Activated CD8-positive, alpha-beta T cell treated with anti-CD3 and anti-CD28 coated beads for 36 hours (primary cell): ENCODE measurements at regions not wholly inside any gene's neighbourhood (a gene's known extent, or its start where the extent isn't known, plus 50 kb on each side); places are given as distances from the start of the nearest gene placed in this dataset.
A peak's percentile ranks its signal among the peaks of the same experiment; 100 is the strongest.
"Not testable (repeated sequence)": the region's sequence is repeated elsewhere in the genome, so short reads cannot be mapped to it uniquely, and the experiment has no call there.

Experiments
- ATAC-seq: fragments of 200-7000 bp; cut with Tn5 transposase; one replicate; pipeline ENCODE4 v1.10.0; 2021; ENCODE audit warnings: mild to moderate bottlenecking, moderate library complexity
- CTCF ChIA-PET: fragments of 350-600 bp; sonication (Branson Sonifier 250); formaldehyde crosslinking; loops from one replicate; lab custom pipeline; 2021; ENCODE audit warnings: antibody characterized with exemption; lab: Charles Lee
- POLR2A ChIA-PET: fragments of 350-600 bp; sonication (Branson Sonifier 250); formaldehyde crosslinking; loops from one replicate; lab custom pipeline; 2021; ENCODE audit warnings: antibody characterized with exemption; lab: Charles Lee
- DNase-seq: peaks from one replicate; pipeline ENCODE4 v3.0.0-alpha.2; 2020
- H3K27ac Mint-ChIP-seq: one replicate; pipeline ENCODE4 v1.8.0; 2021; ENCODE audit warnings: mild to moderate bottlenecking, mixed read lengths
- H3K27me3 Mint-ChIP-seq: one replicate; pipeline ENCODE4 v1.8.0; 2021; ENCODE audit warnings: mixed read lengths
- H3K36me3 Mint-ChIP-seq: one replicate; pipeline ENCODE4 v1.8.0; 2021; ENCODE audit warnings: low read depth, mixed read lengths
- H3K4me1 Mint-ChIP-seq: one replicate; pipeline ENCODE4 v1.8.0; 2021; ENCODE audit warnings: low read depth, mixed read lengths
- H3K4me3 Mint-ChIP-seq: one replicate; pipeline ENCODE4 v1.8.0; 2021; ENCODE audit warnings: mild to moderate bottlenecking, moderate library complexity, mixed read lengths
- H3K9me3 Mint-ChIP-seq: one replicate; pipeline ENCODE4 v1.8.0; 2021; ENCODE audit warnings: mixed read lengths
- intact Hi-C: fragments of 100-400 bp; cut with micrococcal nuclease; formaldehyde crosslinking; loops from one replicate; pipeline ENCODE4 v1.10.0; 2022
- TF ChIP-seq, protein P1 (sequence below): fragments of 200-600 bp; IDR thresholded peaks from one replicate; pipeline ENCODE4 v1.8.0; 2022; ENCODE audit warnings: antibody characterized with exemption, mild to moderate bottlenecking

DNA sequence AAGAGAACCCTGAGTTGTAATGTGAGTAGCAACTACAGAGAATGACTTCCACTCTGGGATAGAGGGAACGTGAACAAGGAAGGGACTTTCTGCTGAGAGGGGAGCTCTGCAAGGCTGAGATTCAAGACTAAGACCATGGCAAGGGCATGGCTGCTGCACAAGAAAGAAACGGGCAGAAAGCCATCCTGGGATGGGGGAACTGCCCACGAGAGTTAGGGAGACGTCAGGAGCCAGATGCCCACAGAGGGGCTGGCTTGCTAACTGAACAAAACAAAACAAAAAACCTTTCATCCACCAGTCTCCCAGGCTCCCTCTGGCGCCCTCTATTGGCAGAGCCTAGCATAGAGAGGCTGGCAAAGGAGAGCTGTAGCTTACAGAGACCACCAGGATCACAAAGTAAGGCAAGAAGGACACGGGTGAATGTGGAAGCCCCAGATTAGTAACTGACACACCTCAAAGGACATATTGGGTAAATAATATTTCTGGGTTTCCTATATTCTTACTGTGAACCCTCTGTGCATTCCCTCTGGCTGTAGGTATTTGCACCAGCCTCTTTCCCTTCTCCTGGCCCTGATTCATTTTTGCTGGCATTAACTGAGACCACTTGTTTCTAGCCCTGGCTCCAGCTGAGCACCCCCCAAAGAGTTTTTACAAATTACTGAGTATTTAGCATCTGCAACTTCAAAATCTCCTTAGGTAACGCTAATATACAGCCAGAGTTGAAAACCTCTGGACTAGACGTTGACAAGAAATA lies 338.3 kb downstream of the EMP1 start:
- Mint-ChIP-seq H3K4me1 (peaks cover 2% of the 10 kb centered on the region), H3K4me3 (no peak overlapping the region), H3K27ac (no peak overlapping the region), H3K36me3 (no peaks in the 10 kb centered on the region), H3K9me3 (no peaks in the 10 kb centered on the region), H3K27me3 (peaks cover 3% of the 10 kb centered on the region)
- ATAC-seq (no peak), DNase-seq (peak; percentile 70)
- ChIA-PET CTCF (interaction anchor here (0.7 to 2.8 kb wide), 15 partner anchors 10 to 633 kb away, joined by 3 to 12 read pairs (median 4); no protein-coding TSS in a partner anchor), POLR2A (no interaction called here)
- TF ChIP-seq, protein P1, sequence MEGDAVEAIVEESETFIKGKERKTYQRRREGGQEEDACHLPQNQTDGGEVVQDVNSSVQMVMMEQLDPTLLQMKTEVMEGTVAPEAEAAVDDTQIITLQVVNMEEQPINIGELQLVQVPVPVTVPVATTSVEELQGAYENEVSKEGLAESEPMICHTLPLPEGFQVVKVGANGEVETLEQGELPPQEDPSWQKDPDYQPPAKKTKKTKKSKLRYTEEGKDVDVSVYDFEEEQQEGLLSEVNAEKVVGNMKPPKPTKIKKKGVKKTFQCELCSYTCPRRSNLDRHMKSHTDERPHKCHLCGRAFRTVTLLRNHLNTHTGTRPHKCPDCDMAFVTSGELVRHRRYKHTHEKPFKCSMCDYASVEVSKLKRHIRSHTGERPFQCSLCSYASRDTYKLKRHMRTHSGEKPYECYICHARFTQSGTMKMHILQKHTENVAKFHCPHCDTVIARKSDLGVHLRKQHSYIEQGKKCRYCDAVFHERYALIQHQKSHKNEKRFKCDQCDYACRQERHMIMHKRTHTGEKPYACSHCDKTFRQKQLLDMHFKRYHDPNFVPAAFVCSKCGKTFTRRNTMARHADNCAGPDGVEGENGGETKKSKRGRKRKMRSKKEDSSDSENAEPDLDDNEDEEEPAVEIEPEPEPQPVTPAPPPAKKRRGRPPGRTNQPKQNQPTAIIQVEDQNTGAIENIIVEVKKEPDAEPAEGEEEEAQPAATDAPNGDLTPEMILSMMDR = peak; percentile 76
- intact Hi-C loops = loop anchor here (5.0 kb wide), 1 partner anchor 258 kb away; no protein-coding TSS in a partner anchor

DNA sequence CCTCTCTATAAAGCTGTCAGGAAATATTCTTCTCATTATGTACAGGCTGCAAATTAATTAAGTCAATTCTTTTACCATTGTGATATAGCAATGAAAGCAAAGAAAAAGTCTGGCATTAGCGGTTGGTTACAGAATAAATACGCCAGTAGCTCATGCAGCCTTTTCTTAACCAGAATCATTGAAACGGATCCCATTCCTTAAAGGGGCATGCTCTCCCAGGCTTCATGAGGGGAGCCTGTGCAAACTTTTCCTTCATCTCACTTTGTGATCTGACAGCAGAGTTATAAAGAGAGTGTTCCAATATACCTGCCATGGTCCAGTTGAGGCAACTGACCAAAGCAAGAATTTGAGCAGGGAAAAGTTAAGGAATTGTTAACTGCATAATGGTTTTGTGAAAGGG lies 337.7 kb downstream of the EMP1 start:
- Mint-ChIP-seq H3K27ac (no peak overlapping the region), H3K4me1 (peaks cover 2% of the 10 kb centered on the region), H3K36me3 (no peaks in the 10 kb centered on the region), H3K27me3 (peaks cover 3% of the 10 kb centered on the region), H3K9me3 (no peaks in the 10 kb centered on the region), H3K4me3 (no peak overlapping the region)
- DNase-seq (no peak), ATAC-seq (no peak)
- ChIA-PET CTCF (interaction anchor here (1.0 to 2.8 kb wide), 9 partner anchors 10 to 633 kb away, joined by 3 to 12 read pairs (median 4); no protein-coding TSS in a partner anchor), POLR2A (no interaction called here)
- TF ChIP-seq, protein P1 = no peak
- intact Hi-C loops = no loop called here

DNA sequence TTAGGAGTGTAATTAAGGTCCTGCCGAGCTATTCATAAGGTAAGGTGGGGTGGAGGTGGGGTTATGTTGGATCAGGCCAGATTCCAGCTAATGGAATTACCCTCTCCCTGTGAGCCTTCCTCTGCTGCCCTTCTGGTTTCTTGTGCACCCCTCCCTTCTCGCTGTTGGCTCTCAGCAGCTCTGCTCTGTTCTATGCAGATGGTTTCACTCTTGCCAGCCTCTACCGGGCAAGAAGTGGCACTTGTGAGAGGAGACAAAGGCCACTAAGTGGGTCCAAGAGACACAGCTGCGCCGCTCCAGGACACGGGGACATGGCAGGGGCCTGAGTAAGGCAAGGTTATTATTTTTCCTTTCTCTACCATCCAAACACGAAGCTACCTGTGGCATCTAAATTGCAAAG lies 334.4 kb downstream of the EMP1 start:
- Mint-ChIP-seq H3K4me3 (no peak overlapping the region), H3K36me3 (no peaks in the 10 kb centered on the region), H3K27ac (no peak overlapping the region), H3K4me1 (no peaks in the 10 kb centered on the region), H3K27me3 (peaks cover 3% of the 10 kb centered on the region), H3K9me3 (no peaks in the 10 kb centered on the region)
- ChIA-PET POLR2A (no interaction called here), CTCF (no interaction called here)
- DNase-seq (no peak), ATAC-seq (no peak)
- TF ChIP-seq, protein P1 = no peak
- intact Hi-C loops = no loop called here

DNA sequence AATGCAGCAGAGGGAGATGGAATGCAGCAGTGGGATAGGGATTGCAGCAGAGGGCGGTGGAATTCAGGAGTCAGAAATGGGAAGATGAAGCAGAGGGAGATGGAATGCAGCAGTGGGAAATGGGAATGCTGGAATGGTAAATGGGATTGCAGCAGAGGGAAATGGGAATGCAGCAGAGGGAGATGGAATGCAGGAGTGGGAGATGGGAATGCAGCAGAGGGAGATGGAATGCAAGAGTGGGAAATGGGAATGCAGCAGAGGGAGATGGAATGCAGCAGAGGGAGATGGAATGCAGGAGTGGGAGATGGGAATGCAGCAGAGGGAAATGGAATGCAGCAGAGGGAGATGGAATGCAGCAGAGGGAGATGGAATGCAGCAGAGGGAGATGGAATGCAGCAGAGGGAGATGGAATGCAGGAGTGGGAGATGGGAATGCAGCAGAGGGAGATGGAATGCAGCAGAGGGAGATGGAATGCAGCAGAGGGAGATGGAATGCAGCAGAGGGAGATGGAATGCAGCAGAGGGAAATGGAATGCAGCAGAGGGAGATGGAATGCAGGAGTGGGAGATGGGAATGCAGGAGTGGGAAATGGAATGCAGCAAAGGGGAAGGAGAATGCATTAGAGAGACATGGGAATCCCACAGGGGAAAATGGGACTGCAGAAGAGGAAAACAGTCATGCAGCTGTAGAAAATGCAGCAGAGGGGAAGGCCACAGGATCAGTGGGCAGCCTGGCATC lies 329.8 kb downstream of the EMP1 start:
- H3K27ac Mint-ChIP-seq, H3K27me3 Mint-ChIP-seq, CTCF ChIA-PET, H3K4me1 Mint-ChIP-seq, DNase-seq, ATAC-seq, intact Hi-C loops, POLR2A ChIA-PET, H3K9me3 Mint-ChIP-seq, H3K4me3 Mint-ChIP-seq, H3K36me3 Mint-ChIP-seq: not testable (repeated sequence)

DNA sequence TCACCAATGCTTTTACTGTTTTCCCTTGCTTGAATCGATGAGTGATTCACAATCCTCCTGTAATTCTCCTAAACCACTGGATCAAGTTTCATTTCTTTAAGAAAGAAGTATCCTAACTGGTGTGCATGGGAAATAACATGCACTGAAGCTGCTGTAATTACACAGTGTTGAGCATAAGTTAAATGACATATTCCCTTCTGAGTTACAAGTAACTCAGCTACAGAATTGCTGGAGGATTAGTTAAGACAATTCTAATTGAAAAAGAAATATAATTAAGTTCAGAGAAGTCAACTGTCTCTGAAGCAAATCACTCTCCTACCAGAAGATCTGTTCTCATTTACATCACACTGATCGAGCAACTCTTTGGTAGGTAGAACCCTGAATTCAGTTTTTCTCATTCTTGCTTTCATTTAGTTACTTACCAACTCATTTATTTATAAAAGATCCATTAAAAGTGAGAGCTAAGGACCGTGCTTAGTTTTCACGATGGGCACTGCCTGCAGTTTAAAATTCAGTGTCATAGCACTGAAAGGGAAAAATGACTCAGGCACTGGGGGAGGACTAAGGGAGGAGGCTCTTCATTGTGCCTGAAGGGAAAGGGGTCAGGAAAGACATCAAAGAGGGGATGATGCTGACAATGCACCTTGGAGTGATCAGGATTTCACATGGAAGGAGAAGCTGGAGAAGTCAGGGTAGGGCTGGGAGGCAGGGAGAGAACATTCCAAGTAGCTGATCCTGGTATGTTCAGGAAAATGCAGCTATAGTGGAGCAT lies 327.2 kb downstream of the EMP1 start:
- H3K4me1 Mint-ChIP-seq = no peaks in the 10 kb centered on the region
- TF ChIP-seq, protein P1 = no peak
- CTCF ChIA-PET = interaction anchor here (1.3 to 2.1 kb wide), 2 partner anchors 11 to 246 kb away, joined by 3 to 12 read pairs; no protein-coding TSS in a partner anchor
- H3K36me3 Mint-ChIP-seq = no peaks in the 10 kb centered on the region
- H3K27me3 Mint-ChIP-seq = peaks cover 15% of the 10 kb centered on the region
- peaks cover 2% of the 10 kb centered on the region for H3K9me3 Mint-ChIP-seq
- POLR2A ChIA-PET = no interaction called here
- no peak for DNase-seq
- no peak overlapping the region for H3K4me3 Mint-ChIP-seq
- no peak overlapping the region for H3K27ac Mint-ChIP-seq
- no peak for ATAC-seq
- intact Hi-C loops = no loop called here

- Mint-ChIP-seq H3K9me3 (peaks cover 15% of the 10 kb centered on the region), H3K27me3 (peaks cover 18% of the 10 kb centered on the region)
- H3K36me3 Mint-ChIP-seq, CTCF ChIA-PET, H3K4me1 Mint-ChIP-seq, ATAC-seq, intact Hi-C loops, DNase-seq, H3K4me3 Mint-ChIP-seq, H3K27ac Mint-ChIP-seq: not testable (repeated sequence)
- POLR2A ChIA-PET = interaction anchor here (0.6 kb wide), 1 partner anchor 78 kb away, joined by 3 read pairs; no protein-coding TSS in a partner anchor
These were observed 321.5 kb downstream of the EMP1 start for GRCh38 chr12:13518034-13518433.
